HL-60/S4 treated with phorbol 12-myristate 13-acetate at 8.2 ng/mL for 4 days and 3 days (cell line): ENCODE measurements at regions not wholly inside any gene's neighbourhood (a gene's known extent, or its start where the extent isn't known, plus 50 kb on each side); places are given as distances from the start of the nearest gene placed in this dataset.

Experiments used
- in situ Hi-C: fragments of 300-500 bp; cut with MboI; formaldehyde crosslinking; loops from 2 replicates; pipeline ENCODE4 v1.15.0; 2022; ENCODE audit warnings: low sequenced_read_pairs

DNA sequence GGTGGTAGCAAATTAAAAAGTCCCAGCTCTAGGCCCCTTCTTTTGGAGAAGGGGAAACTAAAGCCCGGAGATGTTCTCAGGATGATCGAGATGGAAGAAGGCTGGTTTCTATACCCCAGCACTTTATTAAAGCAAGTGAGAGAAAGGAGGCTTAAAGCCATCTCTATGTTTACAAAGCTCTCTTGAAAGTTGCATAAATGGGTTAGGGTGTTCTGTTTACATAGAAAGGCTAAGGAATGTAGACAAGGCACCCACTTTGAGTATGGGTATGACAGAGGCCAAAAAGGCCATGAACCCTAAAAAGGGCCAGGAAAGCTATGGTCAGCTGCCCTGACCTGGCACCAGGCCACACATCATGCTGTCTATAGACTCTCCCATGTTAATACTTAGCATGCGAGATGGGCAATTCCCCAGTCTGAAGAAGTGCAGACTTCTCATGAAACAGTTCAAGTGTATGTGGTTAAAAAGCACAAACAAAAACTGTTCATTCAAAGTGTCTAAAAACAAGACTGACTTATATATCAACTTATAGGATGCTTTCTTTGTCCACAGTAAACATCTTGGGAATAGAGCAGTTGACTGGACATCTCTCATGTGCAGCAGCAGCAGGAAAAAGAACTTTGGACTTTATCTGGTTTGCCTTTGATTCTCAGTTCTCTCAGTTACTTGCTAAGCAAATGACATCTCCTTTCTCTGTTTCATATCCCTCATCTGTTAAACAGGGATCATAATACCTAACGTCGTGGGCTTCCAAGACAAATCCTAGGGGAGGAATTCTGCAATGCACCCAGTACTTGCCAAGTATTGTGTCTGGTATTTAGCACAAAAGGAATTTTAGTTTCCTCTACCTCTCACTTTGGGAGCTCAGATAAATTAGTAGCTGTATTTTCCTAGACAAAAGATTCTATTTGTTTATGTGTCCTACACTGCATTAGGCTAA lies 521.6 kb downstream of the PLPP3 start:
- in situ Hi-C loops = no loop called here

DNA sequence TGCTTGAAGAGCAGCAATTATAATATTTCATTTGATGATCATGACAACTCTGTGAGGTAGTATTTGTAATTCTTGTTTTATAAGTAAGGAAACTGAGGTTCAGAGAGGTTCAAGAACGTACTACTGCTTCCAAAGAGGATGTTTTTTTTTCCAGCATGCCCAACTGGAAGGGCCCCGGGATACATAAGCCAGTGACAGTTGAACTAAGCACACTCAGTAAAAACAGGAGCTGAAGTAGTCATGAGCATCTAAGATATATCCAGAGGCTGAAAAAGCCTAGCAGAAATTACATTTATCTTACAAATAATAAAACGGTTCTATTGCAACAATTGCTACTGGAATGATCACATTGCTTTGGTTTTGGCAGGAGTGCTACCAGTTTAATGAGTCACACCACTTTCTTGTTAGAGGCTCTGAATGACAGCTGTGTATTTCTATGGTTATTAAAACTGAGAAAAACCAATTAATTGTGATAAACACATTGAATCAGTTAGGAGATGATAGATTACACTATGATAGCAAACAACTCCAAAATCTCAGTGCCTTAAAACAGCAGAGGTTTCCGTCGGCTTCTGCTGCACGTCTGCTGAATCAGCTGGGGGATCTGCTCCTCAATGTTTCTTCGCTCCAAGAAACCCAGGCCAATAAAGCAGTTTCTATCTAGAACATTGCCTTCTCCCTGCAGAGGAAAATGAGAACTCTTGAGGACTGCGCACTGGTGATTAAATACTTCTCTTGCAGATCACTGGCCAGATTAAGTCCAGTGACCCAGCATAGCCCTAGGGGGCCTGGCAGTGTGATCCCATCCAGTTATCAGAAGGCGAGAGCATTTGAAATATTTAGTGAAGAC lies 522.7 kb downstream of the PLPP3 start:
- in situ Hi-C loops = no loop called here

DNA sequence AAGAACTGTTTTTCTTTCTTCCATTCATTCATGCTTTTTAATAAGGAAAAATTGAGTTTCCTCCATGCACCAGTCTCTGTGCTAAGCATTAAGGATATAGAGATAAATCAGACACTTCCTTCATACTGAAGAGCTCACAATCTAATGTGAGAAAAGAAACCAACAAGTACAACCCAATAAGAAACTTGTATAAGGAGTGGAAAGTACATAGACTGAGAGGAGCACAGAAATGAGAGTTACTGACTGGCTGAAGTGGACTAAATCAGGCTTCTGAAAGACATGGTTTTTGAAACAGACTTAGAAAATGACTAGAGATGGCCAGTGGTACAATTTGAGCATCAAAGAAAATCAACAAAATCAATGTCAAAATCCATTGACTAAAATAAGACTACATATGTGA lies 524.4 kb downstream of the PLPP3 start:
- in situ Hi-C loops = no loop called here

DNA sequence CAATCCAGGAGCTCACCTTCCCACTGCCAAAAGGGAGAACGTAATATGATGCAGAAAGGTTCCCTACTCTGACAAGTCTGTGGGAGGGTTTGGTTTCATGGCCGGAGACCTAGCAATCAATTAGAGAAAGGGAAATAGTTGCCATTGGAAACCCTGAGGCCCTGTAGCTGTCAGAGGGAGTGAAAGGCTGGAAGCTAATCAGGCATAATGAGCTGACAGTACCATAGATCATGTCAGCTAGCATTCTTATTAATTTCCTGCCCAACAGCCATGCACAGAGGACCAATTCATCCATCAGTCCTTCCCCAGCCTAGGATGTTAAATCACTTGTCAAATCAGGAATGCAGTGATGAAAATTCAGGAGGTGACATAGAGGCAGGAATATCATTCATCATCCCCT lies 527.3 kb downstream of the PLPP3 start:
- in situ Hi-C loops = no loop called here

DNA sequence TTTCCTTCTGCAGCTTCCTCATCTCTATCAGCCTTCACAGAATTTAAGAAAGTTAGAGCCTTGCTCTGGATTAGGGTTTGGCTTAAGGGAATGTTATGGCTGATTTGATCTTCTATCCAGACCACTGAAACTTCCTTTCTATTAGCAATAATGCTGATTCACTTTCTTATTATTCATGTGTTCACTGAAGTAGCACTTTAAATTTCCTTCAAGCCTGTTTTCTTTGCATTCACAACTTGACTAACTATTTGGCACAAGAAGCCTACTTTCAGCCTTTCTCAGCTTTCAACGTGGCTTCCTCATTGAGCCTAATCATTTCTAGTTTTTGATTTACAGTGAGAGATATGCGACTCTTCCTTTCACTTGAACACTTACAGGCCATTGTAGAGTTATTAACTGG lies 528.5 kb downstream of the PLPP3 start:
- in situ Hi-C loops = no loop called here

DNA sequence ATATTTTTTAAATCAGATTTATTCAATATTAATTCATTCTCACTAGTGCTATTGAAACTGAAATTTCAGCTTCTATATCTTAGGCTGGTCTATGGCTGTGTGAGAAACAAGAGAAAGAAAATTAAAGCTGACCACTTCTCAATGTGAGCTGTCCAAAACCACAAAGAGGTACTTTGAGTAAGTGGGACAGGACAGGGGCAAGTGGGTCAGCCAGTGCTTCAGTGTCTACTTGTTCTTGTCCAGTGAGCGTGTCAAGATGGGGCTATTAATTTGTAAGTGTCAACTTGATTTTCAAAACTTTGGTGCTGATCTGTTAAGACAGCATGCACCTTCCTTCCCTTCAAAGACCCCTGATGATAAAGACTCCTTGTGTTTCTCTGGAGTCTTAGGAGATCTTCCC lies 533.9 kb downstream of the PLPP3 start:
- in situ Hi-C loops = no loop called here

DNA sequence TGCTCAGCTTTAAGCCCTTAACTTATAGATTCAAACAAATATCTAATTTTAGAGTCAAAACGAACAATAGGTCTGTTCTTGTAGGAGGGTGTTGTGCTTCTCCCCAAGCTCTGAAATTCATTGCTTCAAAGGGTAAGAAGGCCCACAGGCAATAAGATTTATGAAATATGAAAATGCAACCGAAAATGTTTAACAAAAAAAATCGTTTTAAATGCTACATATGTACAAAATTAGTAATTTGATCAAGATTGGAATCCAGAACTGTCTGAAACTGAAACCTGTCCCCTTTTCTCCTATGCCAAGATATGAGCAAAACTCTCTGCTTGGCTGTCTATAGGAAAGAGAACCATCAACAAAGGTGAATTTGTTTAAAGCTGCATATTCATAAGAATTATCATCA lies 534.3 kb downstream of the PLPP3 start:
- in situ Hi-C loops = no loop called here

DNA sequence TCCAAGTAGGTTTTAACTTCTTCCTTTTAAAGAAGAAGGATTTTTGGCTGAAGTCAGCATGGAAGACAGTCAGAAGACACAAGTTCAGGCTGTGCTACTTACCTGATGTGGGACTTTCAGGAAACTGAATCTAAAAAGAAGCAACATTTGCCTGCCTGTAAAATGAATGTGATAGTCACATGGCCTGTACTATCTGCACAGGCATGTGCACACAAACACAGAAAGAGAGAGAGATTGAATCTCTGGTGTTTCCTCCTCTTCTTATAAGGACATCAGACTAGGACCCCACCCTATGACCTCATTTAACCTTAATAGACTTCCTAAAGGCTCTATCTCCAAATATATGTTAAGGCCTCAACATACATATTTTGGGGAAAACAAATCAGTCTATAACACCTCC lies 542.9 kb downstream of the PLPP3 start:
- in situ Hi-C loops = no loop called here

DNA sequence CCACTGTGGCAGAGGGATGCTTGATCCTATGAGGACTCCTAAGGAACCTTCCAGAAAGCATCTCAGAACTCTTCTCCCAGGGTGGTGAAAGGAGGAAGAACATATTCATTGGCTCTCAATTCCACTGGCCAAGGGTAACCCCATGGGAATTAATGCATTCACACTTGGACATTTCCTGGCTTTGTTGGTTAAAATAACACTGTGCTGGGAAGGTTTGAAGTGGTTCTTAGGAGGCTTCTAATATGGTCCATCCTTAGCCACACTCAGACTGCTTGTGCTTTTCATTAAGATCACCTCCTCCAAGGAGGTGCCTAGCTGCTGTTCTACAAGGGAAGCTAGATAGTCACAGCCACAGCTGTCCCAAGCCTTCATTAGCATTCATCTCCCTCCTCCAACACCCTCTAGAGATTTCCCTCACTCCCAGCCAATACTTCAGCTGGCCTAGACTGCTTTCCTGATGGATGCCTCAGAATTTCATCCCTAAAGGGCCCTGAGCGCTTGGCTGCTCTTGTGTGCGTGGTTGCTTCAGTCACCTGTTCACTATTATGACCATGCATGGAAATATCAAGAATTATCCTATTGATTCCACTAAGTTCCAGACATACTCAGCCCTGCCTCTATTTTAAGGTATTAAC lies 544.4 kb downstream of the PLPP3 start:
- in situ Hi-C loops = no loop called here

DNA sequence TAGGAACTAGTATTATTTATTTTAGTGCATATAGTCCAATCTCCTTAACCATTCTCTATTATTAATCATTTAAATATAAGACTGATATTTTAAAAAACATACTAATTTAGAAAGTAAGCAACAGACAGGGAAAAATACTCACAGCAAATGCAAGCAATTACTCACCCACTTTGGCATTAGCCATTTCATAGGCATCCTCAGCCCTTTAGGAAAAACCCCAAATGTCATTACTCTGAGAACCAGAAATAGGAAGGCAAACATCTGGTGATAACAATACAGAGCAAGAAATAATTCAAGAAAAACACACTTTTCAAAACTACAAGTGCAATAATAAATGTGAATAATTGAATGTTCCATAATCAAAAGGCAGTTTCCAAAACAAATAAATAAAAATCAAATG lies 545.1 kb downstream of the PLPP3 start:
- in situ Hi-C loops = no loop called here

DNA sequence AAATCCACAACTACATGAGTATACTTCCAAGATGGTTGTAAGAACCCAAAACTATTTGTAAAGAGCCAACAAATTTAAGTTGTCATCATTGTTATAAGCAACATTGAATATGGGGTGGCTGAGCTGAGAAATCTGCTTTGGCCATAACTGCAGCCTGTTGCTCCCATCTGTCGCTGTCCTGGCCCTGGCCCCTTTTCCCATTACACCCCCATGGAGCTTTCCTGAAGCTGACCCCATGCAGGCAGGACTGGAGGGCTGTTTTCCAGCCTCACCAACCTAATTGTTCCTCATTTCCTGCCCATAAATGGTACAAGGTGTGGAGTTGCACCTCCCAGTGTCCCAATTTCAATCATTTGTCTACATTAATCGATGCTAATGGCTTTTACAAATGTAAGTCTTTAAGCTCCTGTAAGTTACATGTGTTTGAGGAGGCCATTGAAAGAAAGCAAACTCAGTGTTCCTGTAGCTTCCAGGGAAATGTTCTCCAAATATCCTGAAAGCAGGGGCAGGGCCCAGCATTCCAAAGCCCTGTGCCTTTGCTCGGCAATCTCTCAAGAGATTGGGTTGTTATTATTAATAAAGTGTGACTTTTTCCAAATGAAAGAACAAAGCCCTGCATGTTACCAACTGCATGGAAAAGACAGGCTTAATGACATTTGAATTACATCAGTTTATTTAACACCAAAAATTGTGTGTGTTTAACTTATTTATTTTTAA lies 545.9 kb downstream of the PLPP3 start:
- in situ Hi-C loops = no loop called here

DNA sequence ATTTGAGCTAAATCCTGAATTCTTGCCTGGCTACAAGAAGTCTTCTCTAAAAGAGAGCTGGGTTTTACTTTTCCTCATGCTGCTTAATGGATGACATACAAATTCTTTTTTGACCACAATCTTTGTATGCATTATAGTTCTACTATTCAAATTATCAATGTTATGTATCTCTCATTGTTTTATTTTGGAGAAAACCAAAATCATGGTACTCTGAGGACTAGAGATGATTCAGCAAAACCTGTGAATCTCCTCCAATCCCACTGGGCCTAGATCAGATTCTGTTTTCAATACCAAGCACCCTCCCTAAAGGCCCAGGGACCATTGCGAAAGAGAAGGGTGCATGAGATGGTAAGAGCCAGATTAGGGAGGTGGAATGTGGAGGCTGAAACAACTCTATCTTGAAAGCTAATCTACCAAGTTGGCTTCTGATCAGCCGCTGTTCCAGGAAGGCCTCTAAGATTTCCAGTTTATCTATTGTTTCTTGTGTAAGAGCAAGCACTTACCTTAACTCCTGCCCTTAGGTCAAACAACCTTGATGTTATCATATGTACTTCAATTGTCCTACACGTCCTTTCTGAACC lies 547.2 kb downstream of the PLPP3 start:
- in situ Hi-C loops = no loop called here

DNA sequence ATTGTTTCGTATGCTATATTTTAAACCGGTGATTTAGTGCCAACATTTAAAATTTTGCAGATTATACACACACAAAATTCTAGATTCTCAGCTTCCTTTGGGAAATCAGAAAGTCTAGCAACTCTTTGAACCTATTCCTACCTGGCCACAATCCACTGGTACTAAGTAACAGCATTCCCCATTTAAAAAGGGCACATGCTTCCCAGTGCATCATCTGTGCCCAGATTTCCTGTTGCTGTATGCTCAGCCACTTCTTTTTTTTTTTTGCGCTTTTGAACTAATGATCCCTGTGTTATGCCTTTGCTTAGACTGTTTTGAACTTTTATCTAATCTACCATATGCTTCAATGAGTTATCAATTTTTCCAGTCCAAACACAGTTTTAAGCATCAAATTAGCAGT lies 548.4 kb downstream of the PLPP3 start:
- in situ Hi-C loops = no loop called here

DNA sequence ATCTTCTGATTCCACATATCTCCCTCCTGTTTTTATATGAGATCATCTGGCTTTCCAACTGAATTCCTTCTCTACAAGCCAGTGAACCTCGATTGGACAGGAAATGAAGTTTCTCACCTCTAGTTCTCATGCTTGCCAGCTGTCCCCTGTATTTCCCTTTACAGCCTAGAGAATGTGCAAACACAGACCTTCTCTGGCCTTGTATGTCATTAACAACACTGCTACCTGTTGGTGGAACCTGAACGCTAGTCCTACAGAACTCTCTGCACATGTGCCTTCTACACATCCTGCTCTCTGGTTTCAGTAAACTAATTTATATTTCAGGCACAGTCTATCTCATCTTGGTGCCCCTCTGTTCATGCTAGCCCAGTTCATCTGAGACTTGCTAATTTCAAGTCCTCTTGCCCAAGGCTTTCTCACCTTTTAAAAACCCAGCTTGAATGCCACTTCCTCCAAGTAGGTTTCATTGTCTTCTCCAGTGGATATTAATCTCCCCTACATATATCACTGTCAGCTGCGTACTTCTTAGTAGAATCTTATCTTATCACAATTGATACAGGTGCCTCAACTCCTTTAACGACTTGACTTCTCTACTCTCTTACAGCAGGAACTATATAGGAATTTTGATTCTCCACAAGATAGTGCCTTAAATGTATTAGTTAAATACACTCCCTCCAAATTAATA lies 549.9 kb downstream of the PLPP3 start:
- in situ Hi-C loops = no loop called here

DNA sequence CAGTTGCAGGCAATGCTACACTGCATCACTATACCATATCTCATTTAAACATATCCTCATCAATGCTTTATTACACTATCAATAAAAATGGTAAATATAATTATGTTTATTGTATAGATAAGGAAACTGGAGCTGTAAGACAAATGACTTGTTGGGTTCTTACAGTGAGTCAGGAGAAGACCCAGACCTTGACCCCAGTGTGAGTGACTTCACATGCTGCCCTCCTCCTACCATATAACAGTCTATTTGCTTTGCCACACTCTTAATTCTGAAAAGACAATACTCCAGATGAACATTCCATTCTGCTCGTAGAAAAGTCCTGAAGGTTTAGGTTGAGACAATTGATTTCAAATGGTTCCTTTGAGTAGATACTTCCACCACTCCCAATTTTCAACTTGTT lies 550.5 kb downstream of the PLPP3 start:
- in situ Hi-C loops = no loop called here

DNA sequence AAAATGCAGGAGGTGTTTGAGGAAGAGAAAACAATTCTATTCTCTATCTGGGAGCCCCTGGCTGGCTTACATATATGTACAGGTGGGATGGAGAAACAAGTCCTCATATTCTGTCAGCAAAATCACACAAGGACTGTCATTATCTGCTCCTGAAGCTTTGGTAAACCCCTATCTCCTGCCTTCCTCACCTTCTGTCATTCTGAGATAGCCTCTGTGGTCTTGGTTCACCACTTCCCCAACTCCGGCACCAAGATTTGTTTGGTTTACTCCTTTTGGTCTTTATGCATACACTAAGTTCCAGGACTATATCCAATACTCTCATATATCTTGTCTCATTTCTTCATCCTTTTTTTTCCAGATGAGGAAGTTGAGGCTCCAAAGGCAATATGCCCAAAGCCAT lies 551.1 kb downstream of the PLPP3 start:
- in situ Hi-C loops = no loop called here

DNA sequence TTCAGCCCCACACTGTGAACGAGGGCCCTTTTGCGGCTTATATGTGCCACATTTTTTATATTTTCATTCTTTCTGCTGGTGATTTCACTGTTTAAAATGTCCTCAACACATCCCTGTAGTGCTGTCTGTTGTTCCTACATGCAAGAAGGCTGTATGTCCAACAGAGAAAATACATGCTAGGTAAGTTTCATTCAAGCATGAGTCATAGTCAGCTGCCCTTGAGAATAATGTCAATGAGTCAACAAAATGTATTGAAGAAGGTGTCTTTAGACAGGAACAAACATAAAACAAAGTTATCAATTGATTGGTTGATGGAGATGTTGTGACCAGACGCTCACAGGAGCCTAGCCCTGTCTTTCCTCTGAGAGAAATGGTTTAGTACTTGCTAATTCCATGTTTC lies 553.4 kb downstream of the PLPP3 start:
- in situ Hi-C loops = no loop called here

DNA sequence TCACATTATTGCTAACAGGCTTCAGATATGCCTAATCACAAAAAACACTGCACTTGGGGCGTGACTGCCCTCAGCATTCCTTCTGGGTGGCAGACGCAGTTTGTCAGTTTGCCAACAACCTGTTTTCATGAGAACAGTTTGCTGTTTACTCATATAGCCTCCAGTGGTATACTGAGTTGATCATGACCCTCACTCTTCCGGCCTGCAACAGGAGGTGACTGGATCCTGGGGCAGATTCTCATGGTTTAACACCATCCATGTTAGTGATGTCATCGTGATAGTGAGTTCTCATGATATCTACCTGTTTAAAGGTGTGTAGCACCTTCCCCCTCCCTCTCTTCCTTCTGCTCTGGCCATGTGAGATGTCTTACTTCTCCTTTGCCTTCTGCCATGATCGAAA lies 555.2 kb downstream of the PLPP3 start:
- in situ Hi-C loops = no loop called here

DNA sequence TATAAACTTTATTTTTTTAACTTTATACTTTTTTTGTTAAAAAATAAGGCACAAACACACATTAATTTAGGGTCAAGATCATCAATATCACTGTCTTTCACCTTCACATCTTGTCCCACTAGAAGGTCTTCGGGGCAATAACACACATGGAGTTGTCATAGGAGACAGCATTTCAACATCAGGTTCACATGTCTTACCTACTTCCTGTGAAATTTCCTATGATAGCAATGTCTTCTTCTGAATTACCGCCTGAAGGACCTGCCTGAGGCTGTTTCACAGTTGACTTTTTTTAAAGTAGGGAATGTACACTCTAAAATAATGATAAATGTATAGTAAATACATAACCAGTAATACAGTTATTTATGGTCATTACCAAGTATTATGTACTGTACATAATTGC lies 559.4 kb downstream of the PLPP3 start:
- in situ Hi-C loops = no loop called here

DNA sequence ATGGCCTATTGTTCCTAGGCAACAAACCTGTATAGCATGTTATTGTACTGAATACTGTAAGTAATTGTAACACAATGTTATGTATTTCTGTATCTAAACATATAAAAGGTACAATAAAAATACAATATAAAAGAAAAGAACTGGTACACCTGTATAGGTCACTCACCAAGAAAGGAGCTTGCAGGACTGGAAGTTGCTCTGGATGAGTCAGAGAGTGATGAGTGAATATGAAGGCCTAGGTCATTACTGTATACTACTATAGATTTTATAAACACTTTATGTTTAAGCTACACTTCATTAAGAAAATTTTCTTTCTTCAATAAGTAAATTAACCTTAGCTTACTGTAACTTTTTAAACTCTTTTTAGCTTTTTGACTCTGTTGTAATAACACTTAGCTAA lies 559.9 kb downstream of the PLPP3 start:
- in situ Hi-C loops = no loop called here
